Retinal pigment epithelial cell (primary cell): ENCODE measurements at regions not wholly inside any gene's neighbourhood (a gene's known extent, or its start where the extent isn't known, plus 50 kb on each side); places are given as distances from the start of the nearest gene placed in this dataset.

Experiments used
- DNase-seq: peaks from one replicate; pipeline ENCODE4 v3.0.0-alpha.2; 2010; ENCODE audit warnings: low read depth
- H3K4me3 ChIP-seq: 2 replicates; pipeline ENCODE4 v1.5.1; 2011; ENCODE audit warnings: mild to moderate bottlenecking, low read length, control low read depth, moderate library complexity
- CTCF ChIP-seq: conservative IDR thresholded peaks from 2 replicates; pipeline ENCODE4 v1.5.1; 2011; ENCODE audit warnings: low read depth, low read length, control low read depth, inconsistent platforms

- no peak for TF ChIP-seq CTCF
- no peak for DNase-seq
- no peak overlapping the region for H3K4me3 ChIP-seq
Observed at GRCh38 chr18:6546229-6546628, 131.5 kb upstream of the L3MBTL4 start.

- TF ChIP-seq CTCF = no peak
- DNase-seq = no peak
- H3K4me3 ChIP-seq = no peak overlapping the region
Observed at GRCh38 chr18:6547476-6547875, 132.8 kb upstream of the L3MBTL4 start.

GRCh38 chr18:6553234-6553900 is 138.7 kb upstream of the L3MBTL4 start:
- no peak for DNase-seq
- no peak for TF ChIP-seq CTCF
- H3K4me3 ChIP-seq = no peak overlapping the region

- no peak for TF ChIP-seq CTCF
- DNase-seq = no peak
- H3K4me3 ChIP-seq = no peak overlapping the region
Observed at GRCh38 chr18:6557057-6557769, 142.5 kb upstream of the L3MBTL4 start.

- no peak for TF ChIP-seq CTCF
- no peak overlapping the region for H3K4me3 ChIP-seq
- DNase-seq = no peak
Observed at GRCh38 chr18:6557770-6558248, 143.1 kb upstream of the L3MBTL4 start.

GRCh38 chr18:6558446-6559156 is 143.9 kb upstream of the L3MBTL4 start:
- TF ChIP-seq CTCF = no peak
- H3K4me3 ChIP-seq = no peak overlapping the region
- no peak for DNase-seq

- no peak for DNase-seq
- no peak overlapping the region for H3K4me3 ChIP-seq
- TF ChIP-seq CTCF = no peak
Observed at GRCh38 chr18:6559296-6559695, 144.6 kb upstream of the L3MBTL4 start.
